ENCODE measurements at regions not wholly inside any gene's neighbourhood (a gene's known extent, or its start where the extent isn't known, plus 50 kb on each side); places are given as distances from the start of the nearest gene placed in this dataset.
"Not testable (repeated sequence)": the region's sequence is repeated elsewhere in the genome, so short reads cannot be mapped to it uniquely, and the experiment has no call there.

DNA sequence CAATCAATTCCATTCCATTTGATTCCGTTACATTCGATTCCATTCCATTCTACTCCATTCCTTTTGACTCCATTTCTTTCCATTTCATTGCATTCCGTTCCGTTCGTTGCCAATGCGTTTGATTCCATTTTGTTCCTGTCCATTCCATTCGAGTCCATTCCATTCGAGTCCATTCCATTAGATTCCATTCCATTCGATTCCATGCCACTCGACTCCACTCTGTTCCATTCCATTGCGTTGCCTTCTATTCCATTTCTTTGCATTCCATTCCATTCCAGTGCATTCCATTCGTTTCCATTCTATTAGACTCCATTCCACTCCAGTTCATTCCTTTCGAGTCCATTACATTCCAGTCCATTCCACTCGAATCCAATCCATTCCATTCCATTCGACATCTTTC lies 2587.5 kb upstream of the TPTE start:
- Mint-ChIP-seq H3K4me1 (ENCODE audit: low read depth) (no peaks in the 10 kb centered on the region), H3K36me3 (ENCODE audit: low read depth) (peaks cover 96% of the 10 kb centered on the region), H3K27me3 (ENCODE audit: insufficient read depth) (peaks cover 1% of the 10 kb centered on the region; the same call in 1 of the 2 replicates), H3K4me3 (no peak overlapping the region), H3K27ac (no peak overlapping the region), H3K9me3 (no peaks in the 10 kb centered on the region)
- DNase-seq, result no peak
- TF ChIP-seq, protein P1, sequence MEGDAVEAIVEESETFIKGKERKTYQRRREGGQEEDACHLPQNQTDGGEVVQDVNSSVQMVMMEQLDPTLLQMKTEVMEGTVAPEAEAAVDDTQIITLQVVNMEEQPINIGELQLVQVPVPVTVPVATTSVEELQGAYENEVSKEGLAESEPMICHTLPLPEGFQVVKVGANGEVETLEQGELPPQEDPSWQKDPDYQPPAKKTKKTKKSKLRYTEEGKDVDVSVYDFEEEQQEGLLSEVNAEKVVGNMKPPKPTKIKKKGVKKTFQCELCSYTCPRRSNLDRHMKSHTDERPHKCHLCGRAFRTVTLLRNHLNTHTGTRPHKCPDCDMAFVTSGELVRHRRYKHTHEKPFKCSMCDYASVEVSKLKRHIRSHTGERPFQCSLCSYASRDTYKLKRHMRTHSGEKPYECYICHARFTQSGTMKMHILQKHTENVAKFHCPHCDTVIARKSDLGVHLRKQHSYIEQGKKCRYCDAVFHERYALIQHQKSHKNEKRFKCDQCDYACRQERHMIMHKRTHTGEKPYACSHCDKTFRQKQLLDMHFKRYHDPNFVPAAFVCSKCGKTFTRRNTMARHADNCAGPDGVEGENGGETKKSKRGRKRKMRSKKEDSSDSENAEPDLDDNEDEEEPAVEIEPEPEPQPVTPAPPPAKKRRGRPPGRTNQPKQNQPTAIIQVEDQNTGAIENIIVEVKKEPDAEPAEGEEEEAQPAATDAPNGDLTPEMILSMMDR (IDR thresholded peaks at IDR 0.05), result no peak

DNA sequence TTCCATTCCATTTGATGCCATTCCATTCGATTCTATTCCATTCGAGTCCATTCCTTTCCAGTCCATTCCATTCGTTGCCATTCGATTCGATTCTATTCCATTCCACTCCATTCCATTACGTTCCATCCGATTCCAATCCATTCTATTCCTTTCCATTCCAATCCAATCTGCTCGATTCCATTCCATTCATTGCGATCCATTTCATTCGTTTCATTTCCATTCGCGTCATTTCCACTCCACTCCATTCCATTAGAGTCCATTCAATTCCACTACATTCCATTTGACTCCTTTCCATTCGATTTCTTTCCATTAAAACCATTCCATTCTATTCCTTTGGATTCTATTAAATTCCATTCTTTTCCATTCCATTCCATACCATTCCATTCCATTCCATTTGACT lies 2584.1 kb upstream of the TPTE start:
- H3K4me3 Mint-ChIP-seq; H3K9me3 Mint-ChIP-seq; H3K27me3 Mint-ChIP-seq (ENCODE audit: insufficient read depth): not testable (repeated sequence)

DNA sequence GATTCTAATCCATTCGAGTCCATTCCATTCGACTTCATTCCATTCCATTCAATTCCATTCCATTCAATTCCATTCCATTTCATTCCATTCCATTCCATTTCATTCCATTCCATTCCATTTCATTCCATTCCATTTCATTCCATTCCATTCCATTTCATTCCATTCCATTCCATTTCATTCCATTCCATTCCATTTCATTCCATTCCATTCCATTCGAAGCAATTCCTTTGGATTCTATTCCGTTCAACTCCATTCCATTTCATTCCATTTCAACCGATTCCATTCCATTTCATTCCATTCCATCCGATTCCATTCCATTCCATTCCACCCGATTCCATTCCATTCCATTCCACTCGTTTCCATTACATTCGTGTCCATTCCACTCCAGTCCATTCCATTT lies 2583.2 kb upstream of the TPTE start:
- not testable (repeated sequence) for H3K27ac Mint-ChIP-seq; H3K9me3 Mint-ChIP-seq; H3K4me1 Mint-ChIP-seq (ENCODE audit: low read depth); H3K4me3 Mint-ChIP-seq; DNase-seq; H3K27me3 Mint-ChIP-seq (ENCODE audit: insufficient read depth)
- peaks cover 99% of the 10 kb centered on the region for H3K36me3 Mint-ChIP-seq (ENCODE audit: low read depth)

More for the DNA sequence above, 2584.1 kb upstream of the TPTE start:
- H3K36me3 Mint-ChIP-seq (ENCODE audit: low read depth), result peaks cover 99% of the 10 kb centered on the region
- not testable (repeated sequence) for DNase-seq; H3K27ac Mint-ChIP-seq; H3K4me1 Mint-ChIP-seq (ENCODE audit: low read depth)

DNA sequence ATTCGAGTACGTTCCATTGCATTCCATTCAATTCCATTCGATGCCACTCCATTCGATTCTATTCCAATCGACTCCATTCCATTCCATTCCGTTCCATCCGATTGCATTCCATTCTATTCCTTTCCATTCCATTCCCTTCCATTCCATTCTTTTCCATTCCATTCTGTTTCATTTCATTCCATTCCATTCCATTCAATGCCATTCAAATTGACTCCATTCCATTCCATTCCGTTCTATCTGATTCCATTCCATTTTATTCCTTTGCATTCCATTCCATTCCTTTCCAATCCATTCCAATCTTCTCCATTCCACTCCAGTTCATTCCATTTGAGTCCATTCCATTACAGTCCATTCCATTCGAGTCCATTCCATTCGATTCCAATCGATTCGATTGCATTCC lies 2580.0 kb upstream of the TPTE start:
- H3K4me1 Mint-ChIP-seq (ENCODE audit: low read depth); H3K4me3 Mint-ChIP-seq: not testable (repeated sequence)

DNA sequence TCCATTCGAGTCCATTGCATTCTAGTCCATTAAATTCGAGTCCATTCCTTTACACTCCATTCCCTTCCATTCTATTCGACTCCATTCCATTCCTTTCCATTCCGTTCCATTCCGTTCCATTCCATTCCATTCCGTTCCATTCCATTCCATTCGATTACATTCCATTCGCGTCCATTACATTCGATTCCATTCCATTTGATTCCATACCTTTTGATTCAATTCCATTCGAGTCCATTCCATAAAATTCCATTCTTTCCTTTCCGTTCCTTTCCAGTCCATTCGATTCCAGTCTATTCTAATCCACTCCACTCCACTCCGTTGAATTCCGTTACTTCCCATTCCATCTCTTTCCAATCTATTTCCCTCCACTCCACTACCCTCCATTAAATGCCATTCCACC lies 2579.2 kb upstream of the TPTE start:
- H3K27me3 Mint-ChIP-seq (ENCODE audit: insufficient read depth); H3K9me3 Mint-ChIP-seq: not testable (repeated sequence)
- peaks cover 99% of the 10 kb centered on the region for H3K36me3 Mint-ChIP-seq (ENCODE audit: low read depth)

More for the DNA sequence above, 2580.0 kb upstream of the TPTE start:
- H3K36me3 Mint-ChIP-seq (ENCODE audit: low read depth), result peaks cover 99% of the 10 kb centered on the region
- H3K27ac Mint-ChIP-seq; H3K27me3 Mint-ChIP-seq (ENCODE audit: insufficient read depth); DNase-seq; H3K9me3 Mint-ChIP-seq: not testable (repeated sequence)

DNA sequence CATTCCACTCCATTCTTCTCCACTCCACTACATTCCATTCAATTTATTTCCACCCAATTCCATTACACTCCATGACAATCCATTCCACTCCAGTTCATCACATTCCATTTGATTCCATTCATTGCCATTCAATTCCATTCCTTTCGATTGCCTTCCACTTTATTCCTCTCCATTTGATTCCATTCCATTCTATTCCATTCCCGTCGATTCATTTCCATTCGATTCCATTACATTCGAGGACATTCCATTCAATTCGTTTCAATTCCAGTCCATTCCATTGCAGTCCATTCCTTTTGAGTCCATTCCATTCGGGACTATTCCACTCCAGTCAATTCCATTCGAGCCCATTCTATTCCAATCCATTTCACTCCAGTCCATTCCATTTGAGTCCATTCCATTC lies 2577.8 kb upstream of the TPTE start:
- peaks cover 100% of the 10 kb centered on the region for H3K36me3 Mint-ChIP-seq (ENCODE audit: low read depth)
- H3K9me3 Mint-ChIP-seq; H3K4me3 Mint-ChIP-seq; H3K27me3 Mint-ChIP-seq (ENCODE audit: insufficient read depth); H3K27ac Mint-ChIP-seq; H3K4me1 Mint-ChIP-seq (ENCODE audit: low read depth); DNase-seq: not testable (repeated sequence)

More for the DNA sequence above, 2579.2 kb upstream of the TPTE start:
- not testable (repeated sequence) for DNase-seq; H3K27ac Mint-ChIP-seq; H3K4me1 Mint-ChIP-seq (ENCODE audit: low read depth); H3K4me3 Mint-ChIP-seq

DNA sequence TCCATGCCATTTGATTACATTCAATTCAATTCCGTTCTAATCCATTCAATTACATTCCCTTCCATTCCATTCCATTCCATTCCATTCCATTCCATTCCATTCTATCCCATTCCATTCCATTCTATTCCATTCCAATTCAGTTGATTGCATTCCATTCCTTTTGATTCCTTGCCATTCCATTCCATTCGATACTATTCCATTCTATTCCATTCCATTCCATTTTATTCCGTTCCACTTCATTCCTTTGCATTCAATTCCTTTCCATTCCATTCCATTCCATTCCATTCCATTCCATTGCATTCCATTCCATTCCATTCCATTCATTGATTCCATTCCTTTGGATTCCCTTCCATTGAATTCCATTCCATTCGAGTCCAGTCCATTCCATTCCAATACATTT lies 2574.0 kb upstream of the TPTE start:
- no peak for DNase-seq
- Mint-ChIP-seq H3K27ac (no peak overlapping the region), H3K36me3 (ENCODE audit: low read depth) (peaks cover 100% of the 10 kb centered on the region), H3K9me3 (no peaks in the 10 kb centered on the region), H3K27me3 (ENCODE audit: insufficient read depth) (peaks cover 1% of the 10 kb centered on the region; the same call in 1 of the 2 replicates), H3K4me1 (ENCODE audit: low read depth) (no peaks in the 10 kb centered on the region), H3K4me3 (no peak overlapping the region)
- TF ChIP-seq, protein P1 (IDR thresholded peaks at IDR 0.05), result no peak

DNA sequence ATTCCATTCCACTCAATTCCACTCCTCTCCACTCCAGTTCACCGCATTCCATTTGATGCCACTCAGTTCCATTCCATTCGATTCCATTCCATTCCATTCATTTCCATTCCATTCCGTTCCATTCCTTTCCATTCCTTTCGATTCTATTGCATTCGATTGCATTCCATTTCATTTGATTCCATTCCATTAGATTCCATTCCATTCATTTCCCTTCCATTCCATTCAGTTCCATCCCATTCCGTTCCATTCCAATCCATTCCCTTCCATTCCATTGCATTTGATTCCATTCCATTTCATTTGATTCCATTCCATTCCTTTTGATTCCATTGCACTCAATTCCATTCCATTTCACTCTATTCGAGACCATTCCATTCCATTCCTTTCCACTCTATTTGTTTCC lies 2572.7 kb upstream of the TPTE start:
- not testable (repeated sequence) for H3K27me3 Mint-ChIP-seq (ENCODE audit: insufficient read depth); H3K4me1 Mint-ChIP-seq (ENCODE audit: low read depth); H3K4me3 Mint-ChIP-seq; H3K9me3 Mint-ChIP-seq; H3K27ac Mint-ChIP-seq; DNase-seq
- peaks cover 100% of the 10 kb centered on the region for H3K36me3 Mint-ChIP-seq (ENCODE audit: low read depth)

DNA sequence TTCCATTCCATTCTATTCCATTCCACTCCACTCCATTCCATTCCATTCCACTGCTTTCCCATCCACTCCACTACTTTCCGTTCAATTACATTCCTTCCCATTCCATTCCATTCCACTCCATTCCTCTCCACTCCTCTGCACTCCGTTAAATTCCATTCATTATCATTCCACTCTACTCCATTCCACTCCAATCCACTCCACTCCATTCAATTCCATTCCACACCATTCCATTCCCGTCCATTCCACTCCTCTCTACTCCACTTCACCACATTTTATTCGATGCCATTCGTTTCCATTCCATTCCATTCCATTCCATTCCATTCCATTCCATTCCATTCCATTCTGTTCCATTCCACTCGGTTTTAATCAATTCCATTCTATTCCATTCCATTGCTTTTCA lies 2571.5 kb upstream of the TPTE start:
- not testable (repeated sequence) for H3K27ac Mint-ChIP-seq; H3K4me3 Mint-ChIP-seq; H3K9me3 Mint-ChIP-seq; H3K4me1 Mint-ChIP-seq (ENCODE audit: low read depth); DNase-seq; H3K27me3 Mint-ChIP-seq (ENCODE audit: insufficient read depth)
- H3K36me3 Mint-ChIP-seq (ENCODE audit: low read depth), result peaks cover 100% of the 10 kb centered on the region

All from HFFc6 (cell line).